ENCODE measurements at regions not wholly inside any gene's neighbourhood (a gene's known extent, or its start where the extent isn't known, plus 50 kb on each side); places are given as distances from the start of the nearest gene placed in this dataset.

- H3K4me3 ChIP-seq (ENCODE audit: low read depth, low read length): no peak overlapping the region
- ChIA-PET POLR2A (no interaction called here), CTCF (no interaction called here)
- TF ChIP-seq CTCF (IDR thresholded peaks at IDR 0.05; ENCODE audit: insufficient read depth, low read length, missing control alignments): no peak
- no peak for DNase-seq (ENCODE audit: low read depth, low spot score)
Measured at GRCh38 chr14:53350429-53350828, 197.3 kb upstream of the DDHD1 start.

DNA sequence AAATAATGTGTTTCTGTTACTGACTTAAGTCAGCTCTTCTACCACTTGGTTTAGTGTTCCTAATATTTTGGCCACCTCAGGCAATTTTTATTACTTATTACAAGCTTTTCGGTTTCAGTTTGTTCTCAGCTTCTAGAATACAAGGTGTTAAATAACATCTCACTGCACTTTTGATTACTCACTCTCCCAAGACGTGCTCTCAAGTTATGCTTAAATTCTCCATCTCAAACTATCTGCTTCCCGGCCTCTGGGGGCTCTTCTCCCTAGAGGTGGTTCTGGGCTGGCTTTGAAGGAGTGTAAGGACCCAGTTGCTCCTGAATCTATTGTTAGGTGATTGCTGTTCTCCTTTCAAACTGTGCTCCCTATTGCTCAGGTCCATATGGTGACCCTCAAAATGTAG, 193.9 kb upstream of the DDHD1 start:
- ChIA-PET CTCF (no interaction called here), POLR2A (no interaction called here)
- DNase-seq (ENCODE audit: low read depth, low spot score): no peak
- no peak for TF ChIP-seq CTCF (IDR thresholded peaks at IDR 0.05; ENCODE audit: insufficient read depth, low read length, missing control alignments)
- no peak overlapping the region for H3K4me3 ChIP-seq (ENCODE audit: low read depth, low read length)

GRCh38 chr14:53341324-53341723, 188.2 kb upstream of the DDHD1 start:
- ChIA-PET POLR2A (no interaction called here), CTCF (no interaction called here)
- no peak for DNase-seq (ENCODE audit: low read depth, low spot score)
- no peak overlapping the region for H3K4me3 ChIP-seq (ENCODE audit: low read depth, low read length)
- TF ChIP-seq CTCF (IDR thresholded peaks at IDR 0.05; ENCODE audit: insufficient read depth, low read length, missing control alignments): no peak

DNA sequence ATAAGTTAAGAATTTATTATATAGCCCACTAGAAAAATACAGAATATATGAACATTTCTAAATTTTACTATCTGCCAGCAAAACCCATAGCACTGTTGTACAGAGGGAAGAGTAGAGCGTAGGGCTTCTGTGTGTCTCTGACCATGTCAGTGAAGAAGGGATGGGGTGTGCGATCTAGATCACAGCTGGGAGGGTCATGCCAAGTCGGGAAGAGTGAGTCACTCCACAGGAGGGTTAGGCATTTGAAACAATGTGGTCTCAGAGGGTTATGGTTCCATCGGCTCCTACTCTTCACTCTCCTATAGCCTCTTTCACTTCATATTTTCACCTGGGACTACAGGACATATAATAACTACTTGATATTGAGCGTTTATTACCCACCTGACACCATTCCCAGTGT, 185.1 kb upstream of the DDHD1 start:
- no peak for DNase-seq (ENCODE audit: low read depth, low spot score)
- no peak for TF ChIP-seq CTCF (IDR thresholded peaks at IDR 0.05; ENCODE audit: insufficient read depth, low read length, missing control alignments)
- ChIA-PET POLR2A (no interaction called here), CTCF (interaction anchor here (1.6 to 1.8 kb wide), 2 partner anchors 31 to 1010 kb away, joined by 4 to 6 read pairs; no protein-coding TSS in a partner anchor)
- no peak overlapping the region for H3K4me3 ChIP-seq (ENCODE audit: low read depth, low read length)

DNA sequence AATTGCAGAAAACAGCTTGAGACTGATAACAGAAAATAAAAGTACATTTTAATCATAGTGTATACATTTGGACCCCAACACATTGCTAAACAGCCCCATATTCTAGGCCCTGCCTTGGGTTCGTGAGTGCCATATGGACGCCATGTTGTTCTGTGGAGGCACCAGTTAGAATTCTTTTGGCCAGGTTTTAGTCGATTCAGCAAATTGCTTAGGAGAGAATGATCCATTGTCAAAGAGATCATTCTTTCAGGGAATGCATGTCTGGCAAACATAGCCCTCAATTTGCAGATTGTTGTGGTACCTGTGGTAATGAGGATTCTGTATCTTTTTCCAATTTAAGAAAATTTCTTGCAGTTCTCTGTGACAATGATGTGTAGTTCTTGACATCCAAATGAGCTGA, 183.6 kb upstream of the DDHD1 start:
- TF ChIP-seq CTCF (IDR thresholded peaks at IDR 0.05; ENCODE audit: insufficient read depth, low read length, missing control alignments): no peak
- DNase-seq (ENCODE audit: low read depth, low spot score): no peak
- no peak overlapping the region for H3K4me3 ChIP-seq (ENCODE audit: low read depth, low read length)
- POLR2A ChIA-PET: no interaction called here
- CTCF ChIA-PET: interaction anchor here (1.8 kb wide), 1 partner anchor 41 kb away, joined by 6 read pairs; no protein-coding TSS in a partner anchor

GRCh38 chr14:53333809-53334208, 180.7 kb upstream of the DDHD1 start:
- DNase-seq (ENCODE audit: low read depth, low spot score): no peak
- TF ChIP-seq CTCF (IDR thresholded peaks at IDR 0.05; ENCODE audit: insufficient read depth, low read length, missing control alignments): no peak
- H3K4me3 ChIP-seq (ENCODE audit: low read depth, low read length): no peak overlapping the region
- CTCF ChIA-PET: no interaction called here
- POLR2A ChIA-PET: no interaction called here
